Fibroblast of skin of back (primary cell): ENCODE measurements at regions not wholly inside any gene's neighbourhood (a gene's known extent, or its start where the extent isn't known, plus 50 kb on each side); places are given as distances from the start of the nearest gene placed in this dataset.
A peak's percentile ranks its signal among the peaks of the same experiment; 100 is the strongest.

Source experiments
- DNase-seq: peaks from one replicate; pipeline ENCODE4 v3.0.0-alpha.2; 2013

- peak; percentile 26 for DNase-seq
Measured at GRCh38 chr11:42054351-42054900, 595.0 kb upstream of the LRRC4C start.

- DNase-seq, result no peak
Measured at GRCh38 chr11:42055606-42056005, 596.2 kb upstream of the LRRC4C start.

- DNase-seq, result no peak
Measured at GRCh38 chr11:42058794-42059193, 599.3 kb upstream of the LRRC4C start.

DNA sequence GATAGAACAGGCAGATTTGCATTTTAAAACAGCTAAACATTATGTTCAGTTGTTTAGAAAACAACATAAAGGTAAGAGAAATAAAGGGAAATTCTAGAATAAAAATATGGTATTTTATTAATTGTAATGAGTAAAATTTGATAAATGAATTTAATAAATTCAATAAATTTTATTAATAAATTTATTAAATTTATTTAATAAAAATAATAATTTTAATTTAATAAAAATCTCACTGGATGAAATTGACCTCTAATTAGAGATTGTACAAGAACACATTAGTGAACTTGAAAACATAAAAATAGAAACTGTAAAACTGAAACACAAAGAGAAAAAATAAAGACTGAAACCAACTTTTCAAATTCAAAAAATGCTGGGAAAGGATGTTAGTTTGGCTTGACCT lies 605.7 kb upstream of the LRRC4C start:
- no peak for DNase-seq

GRCh38 chr11:42066113-42066512 lies 606.7 kb upstream of the LRRC4C start:
- DNase-seq, result peak; percentile 49

- DNase-seq, result no peak
Measured at GRCh38 chr11:42074306-42074705, 614.9 kb upstream of the LRRC4C start.

DNA sequence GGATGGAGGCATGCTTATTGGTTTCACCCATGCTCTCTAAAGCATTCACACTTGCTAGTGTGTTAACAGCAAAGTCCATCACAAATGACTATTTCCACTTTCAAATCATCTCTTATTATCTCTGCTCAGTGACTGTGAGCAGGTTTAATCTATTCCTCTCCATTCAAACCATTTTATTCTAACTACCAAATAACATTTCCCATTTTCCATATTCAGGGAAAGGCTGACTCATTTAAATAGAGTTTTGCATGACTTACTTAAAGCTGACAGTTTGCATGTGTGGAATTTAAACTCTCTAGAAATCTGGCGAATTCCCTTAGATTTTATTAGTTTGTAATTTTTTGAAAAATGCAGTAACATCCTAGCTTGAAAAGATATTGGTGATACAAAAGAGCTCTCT lies 615.7 kb upstream of the LRRC4C start:
- DNase-seq, result no peak

DNA sequence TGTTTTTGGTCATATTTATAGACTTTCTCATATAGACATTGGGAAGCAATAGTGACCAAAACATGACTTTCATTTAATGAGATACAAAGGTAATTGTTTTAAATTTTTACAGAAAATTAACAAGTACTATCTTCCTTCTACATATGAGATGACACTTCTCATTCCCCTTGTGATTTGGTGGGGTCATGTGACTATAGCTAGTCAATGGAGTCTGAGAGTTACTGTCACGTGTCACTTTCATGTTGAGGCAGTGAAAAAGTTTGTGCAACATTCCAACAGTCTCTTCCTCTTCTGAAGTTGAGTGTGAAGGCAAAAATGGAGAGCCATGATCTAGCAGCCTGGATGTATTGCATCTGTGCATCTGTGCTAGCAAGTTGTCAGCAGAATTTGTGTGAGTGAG lies 618.3 kb upstream of the LRRC4C start:
- no peak for DNase-seq

DNA sequence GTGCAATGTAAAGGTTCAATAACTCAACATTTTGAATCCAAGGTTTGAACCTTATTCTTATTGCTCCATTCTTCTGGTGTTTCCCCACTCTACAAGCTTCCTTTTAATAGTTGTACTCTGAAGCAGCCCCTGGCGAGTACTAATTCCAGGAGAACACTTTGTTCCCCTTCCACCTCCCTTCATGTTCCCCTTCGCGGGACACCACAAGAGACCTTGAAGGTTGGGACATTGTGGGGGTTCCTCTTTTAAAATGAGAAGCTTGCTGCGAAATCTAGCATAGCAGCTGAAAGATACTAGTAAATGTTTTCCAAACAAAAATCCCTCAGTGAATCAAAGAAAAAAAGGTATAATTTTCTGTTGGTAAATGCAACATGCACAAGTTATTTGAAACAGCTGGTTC lies 626.3 kb upstream of the LRRC4C start:
- no peak for DNase-seq

GRCh38 chr11:42093541-42093940 lies 634.1 kb upstream of the LRRC4C start:
- no peak for DNase-seq

GRCh38 chr11:42098075-42098474 lies 638.6 kb upstream of the LRRC4C start:
- DNase-seq, result no peak

DNA sequence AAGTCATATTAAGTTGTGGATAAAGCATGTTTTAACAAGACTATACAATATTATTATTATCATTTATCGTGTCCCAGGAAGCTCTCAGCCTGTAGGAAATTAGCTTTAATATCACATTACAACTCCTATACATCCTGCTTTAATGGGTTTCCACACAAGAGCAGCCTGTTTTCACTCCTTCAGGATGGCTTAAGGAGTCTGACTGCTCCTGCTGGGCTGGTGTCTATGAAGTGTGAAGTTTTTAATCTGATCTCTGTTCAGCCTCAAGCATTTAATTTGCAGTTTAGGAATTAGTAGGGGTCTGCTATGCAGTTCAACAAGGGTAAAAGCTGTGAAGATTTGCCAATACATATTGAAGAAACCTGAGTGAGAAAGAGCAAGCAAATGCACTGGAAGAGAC lies 653.4 kb upstream of the LRRC4C start:
- no peak for DNase-seq

GRCh38 chr11:42114927-42115326 lies 655.5 kb upstream of the LRRC4C start:
- no peak for DNase-seq

GRCh38 chr11:42138454-42138853 lies 679.0 kb upstream of the LRRC4C start:
- DNase-seq, result no peak

GRCh38 chr11:42145311-42145710 lies 685.9 kb upstream of the LRRC4C start:
- DNase-seq, result peak; percentile 38

GRCh38 chr11:42161886-42162285 lies 702.4 kb upstream of the LRRC4C start:
- peak; percentile 79 for DNase-seq

- DNase-seq, result no peak
Measured at GRCh38 chr11:42169191-42169590, 709.7 kb upstream of the LRRC4C start.

DNA sequence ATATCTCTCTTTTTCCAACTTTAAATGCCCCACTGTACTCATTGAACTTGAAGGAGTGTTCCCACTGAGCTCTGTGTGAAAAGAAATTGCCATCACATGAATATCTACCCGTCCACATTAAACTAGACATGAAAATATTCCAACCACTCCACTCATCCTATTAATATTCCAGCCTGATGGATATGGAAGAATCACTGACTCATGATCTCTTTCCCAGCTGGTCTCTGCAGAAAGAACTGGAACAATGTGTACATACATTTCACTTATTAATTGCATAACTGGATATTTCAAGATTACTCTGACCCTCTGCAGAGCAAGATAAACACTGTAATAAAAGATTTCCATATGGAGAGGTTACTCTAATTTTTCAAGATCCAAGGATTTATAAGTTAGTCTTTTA lies 711.1 kb upstream of the LRRC4C start:
- DNase-seq, result peak; percentile 73

DNA sequence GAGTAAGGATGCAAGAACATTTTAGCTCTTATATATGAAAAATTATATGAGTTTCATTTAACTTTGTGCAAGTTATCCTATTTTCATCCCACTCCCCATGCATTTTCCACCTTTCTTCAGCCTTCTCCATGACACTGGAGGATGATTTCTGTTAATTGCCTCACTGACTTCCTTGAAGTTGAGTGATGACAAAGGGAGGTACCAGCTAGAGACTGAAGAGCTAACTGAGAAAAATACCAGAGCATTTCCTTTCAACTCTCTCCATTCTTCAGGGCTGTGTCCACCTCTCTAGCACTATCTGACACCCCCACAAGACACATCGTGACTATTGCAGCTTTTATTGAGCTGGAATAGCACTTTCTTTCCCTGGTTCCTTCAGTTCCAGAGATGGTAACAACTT lies 711.6 kb upstream of the LRRC4C start:
- peak; percentile 27 for DNase-seq

DNA sequence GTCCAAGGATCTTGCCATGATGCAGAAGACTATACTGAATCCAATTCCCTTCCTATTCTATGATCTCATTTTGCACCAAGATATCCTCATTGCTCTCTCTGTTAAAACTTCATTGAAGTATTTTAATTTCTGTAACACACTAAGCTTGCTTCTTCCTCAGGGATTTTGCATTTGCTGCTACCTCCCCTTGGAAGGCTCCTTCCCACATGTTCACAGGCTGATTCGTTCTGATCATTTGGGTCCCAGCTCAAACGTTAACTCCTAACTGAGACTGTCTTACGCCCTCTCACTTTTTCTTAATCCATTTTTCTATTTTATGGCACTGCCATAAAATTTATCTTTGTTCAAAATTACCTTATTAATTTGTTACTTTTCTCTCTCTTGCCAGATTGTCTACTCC lies 713.0 kb upstream of the LRRC4C start:
- no peak for DNase-seq

GRCh38 chr11:42175203-42175602 lies 715.8 kb upstream of the LRRC4C start:
- peak; percentile 93 for DNase-seq

DNA sequence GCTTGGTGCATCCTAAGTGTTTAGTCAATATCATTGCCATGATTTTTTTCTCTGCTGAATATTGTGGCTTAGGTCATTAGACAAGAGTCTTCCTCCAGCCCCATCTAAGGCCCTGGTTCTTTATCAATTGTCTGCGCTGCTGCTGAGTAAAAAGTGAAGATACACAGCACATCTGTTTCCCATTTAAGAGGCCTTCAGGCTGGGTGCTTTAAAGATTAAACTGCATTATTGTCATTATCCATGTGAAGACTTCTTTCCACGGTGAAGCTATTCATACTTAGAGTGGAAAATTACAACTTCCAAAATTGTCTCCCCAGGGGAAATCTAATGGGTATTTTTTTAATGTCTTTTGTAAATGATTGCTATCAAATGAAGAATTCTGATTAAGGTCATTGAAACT lies 719.8 kb upstream of the LRRC4C start:
- DNase-seq, result peak; percentile 30

DNA sequence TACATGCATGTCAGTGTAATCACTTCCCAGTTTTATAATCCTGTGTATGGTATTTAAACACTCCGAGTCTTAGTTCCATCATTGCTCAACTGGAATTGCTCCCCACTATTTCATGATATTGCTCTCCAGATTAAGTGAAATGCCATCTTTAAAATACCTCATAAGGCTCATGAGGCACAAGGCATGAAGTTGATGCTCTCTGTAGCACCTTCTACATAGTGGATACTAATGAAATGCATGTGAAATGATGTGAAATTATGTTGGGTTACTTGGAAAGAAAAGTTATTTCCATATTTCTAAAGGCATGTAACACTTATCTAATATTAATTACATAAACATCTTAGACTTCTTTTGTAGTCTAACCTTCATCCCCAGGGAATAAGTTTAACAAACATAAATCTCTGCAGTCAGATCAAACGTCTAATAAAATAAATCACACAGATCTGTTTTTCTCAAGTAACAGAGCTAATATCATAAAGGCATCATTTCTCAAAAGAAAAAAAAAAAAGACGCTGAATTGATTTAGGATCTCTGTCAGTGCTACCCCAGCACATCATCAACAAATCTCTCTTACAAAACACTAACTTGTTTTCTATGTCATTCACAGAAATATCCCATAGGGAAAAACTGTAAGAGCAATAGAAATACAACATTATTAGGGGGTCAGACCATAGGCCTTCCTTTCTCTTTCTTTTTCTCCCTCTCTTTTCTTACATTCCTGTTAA lies 736.0 kb upstream of the LRRC4C start:
- DNase-seq, result no peak

DNA sequence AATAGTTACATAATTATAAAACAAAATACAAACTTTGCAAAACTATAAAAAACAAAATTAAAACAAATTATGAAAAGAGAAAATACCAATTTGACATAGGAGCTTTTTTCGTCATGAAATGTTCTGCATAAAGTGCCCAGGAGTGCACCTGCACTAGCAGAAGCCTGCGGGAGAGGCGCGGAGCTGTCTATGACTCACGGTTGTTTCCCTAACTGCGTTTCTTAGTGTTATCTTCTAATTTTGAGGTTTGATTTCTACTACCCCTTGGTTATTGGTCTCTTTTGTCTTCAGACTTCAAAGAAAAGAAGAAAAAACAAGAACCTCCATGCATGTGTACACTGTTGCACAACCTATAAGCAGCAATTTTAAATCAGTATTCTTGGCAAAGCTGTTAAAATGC lies 740.9 kb upstream of the LRRC4C start:
- no peak for DNase-seq

- DNase-seq, result no peak
Measured at GRCh38 chr11:42201603-42202148, 742.2 kb upstream of the LRRC4C start.
